Renal cortical epithelial cell (primary cell): ENCODE measurements at regions not wholly inside any gene's neighbourhood (a gene's known extent, or its start where the extent isn't known, plus 50 kb on each side); places are given as distances from the start of the nearest gene placed in this dataset.

ENCODE experiments used
- DNase-seq: peaks from one replicate; pipeline ENCODE4 v3.0.0-alpha.2; 2011; ENCODE audit warnings: low read depth

- peak; percentile 47 for DNase-seq
These were observed 1331.2 kb upstream of the GBE1 start for GRCh38 chr3:83092521-83093221.

- DNase-seq, result no peak
These were observed 1314.6 kb upstream of the GBE1 start for GRCh38 chr3:83076041-83076440.

DNA sequence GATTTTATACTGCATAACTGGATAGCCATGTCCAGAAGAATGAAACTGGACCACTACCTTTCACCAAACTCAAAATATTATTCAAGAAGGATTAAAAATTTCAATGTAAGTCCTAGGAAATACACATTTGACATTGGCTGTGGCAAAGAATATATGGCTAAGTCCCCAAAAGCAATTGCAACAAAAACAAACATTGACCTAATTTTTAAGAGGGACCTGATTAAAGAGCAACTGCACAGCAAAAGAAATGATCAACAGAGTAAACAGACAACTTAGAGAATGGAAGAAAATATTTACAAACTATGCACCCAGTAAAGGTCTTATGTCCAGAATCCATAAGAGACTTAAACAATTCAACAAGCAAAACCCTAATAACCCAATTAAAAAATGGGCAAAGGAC, 1313.0 kb upstream of the GBE1 start:
- no peak for DNase-seq

- DNase-seq, result peak; percentile 15
These were observed 1304.5 kb upstream of the GBE1 start for GRCh38 chr3:83065851-83066460.

DNA sequence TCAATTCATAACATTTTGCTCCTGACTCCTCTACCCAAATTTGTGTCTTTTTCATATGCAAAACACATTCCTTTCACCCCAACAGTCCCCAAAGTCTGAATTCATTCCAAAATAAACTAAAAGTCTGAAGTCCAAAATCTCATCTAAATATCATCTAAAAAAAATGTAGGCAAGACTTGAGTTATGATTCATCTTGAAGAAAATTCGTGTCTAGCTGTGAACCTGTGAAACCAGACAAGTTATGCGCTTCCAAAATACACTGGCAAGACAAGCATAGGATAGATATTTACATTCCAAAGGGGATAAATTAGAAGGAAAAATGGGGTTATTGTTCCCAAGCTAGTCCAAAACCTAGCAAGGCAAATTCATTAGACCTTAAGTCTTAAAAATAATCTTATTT, 1302.0 kb upstream of the GBE1 start:
- no peak for DNase-seq

DNA sequence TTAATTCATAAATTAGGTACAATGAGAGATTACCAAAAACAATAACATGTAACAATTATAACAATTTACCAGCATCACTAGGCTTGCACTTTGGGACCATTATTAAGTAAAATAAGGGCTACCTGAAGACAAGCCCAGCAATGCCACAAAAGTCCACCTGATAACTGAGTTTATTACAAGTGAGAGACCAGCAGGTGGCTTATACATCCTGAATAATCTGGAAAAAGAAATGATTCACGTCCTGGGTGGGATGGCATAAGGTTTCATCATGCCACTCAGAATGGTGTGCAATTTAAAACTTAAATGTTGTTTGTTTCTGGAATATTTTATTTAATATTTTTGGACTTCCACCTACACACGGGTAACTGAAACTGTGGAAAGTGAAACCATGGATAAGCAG, 1287.1 kb upstream of the GBE1 start:
- DNase-seq, result no peak

- peak; percentile 69 for DNase-seq
These were observed 1278.0 kb upstream of the GBE1 start for GRCh38 chr3:83039422-83039821.

DNA sequence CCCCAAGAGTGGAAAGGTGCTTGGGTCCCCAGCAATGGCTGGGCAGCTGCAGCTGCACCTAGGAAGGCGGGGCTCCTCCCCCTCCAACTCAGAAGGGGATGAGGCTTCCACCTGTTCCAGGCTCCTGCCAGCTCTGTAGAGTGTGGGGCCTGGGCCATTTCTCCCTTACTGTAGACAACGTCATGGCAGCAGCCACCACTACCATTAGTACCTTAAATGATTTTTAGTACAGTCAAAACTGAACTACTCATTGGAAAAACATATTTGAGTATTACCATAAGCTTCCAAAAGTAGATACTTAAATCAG, 1274.2 kb upstream of the GBE1 start:
- no peak for DNase-seq

- no peak for DNase-seq
These were observed 1273.6 kb upstream of the GBE1 start for GRCh38 chr3:83034806-83035703.

GRCh38 chr3:83033133-83033532, 1271.7 kb upstream of the GBE1 start:
- peak; percentile 36 for DNase-seq

- DNase-seq, result no peak
These were observed 1261.6 kb upstream of the GBE1 start for GRCh38 chr3:83023086-83023485.

- no peak for DNase-seq
These were observed 1250.0 kb upstream of the GBE1 start for GRCh38 chr3:83011481-83011880.

- DNase-seq, result no peak
These were observed 1242.5 kb upstream of the GBE1 start for GRCh38 chr3:83003917-83004316.

DNA sequence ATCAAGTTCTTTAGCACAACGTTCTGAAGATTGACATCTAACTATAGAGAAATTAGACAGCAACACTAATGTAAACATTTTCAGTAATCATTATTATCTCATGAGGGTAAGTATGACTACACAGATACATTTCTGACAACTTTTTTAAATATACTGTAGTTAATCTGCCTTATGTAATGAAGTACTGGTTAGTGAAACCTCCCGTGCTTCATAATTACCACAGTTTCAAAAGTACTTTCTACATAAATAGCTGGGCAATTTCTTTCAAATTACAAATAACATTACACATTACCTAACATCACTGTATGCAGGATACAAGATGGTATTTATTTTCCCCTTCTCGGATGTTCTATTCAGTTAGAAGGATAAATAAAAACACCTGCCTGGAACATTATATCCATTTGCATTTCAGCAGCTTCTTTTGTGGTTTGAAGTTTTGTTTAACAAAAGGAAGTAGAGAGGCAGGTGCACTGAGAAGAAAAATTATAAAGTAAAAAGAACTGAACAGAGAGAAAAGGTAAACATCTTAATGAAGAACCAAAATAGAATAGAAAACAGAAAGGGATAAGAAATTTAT, 1241.5 kb upstream of the GBE1 start:
- no peak for DNase-seq

DNA sequence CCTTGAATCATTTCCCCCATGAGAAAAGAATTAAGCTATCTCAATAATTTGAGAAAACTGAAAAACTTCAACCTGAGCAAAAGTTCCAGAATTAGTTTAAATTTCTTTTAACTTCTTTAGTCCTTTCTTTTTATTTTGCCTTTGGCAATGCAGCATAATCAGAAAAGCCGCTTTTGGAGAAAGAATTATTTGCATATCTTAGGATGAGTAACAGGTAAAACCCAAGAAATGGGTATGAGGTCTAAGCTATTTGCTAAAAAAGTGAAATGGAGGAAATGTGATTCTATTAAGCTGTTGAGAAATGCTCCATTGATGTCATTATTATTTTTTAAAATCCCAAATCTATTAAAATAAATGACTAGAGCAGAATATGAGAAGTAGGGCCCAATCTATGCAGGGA, 1238.3 kb upstream of the GBE1 start:
- DNase-seq, result no peak

GRCh38 chr3:82978368-82978767, 1216.9 kb upstream of the GBE1 start:
- DNase-seq, result no peak

DNA sequence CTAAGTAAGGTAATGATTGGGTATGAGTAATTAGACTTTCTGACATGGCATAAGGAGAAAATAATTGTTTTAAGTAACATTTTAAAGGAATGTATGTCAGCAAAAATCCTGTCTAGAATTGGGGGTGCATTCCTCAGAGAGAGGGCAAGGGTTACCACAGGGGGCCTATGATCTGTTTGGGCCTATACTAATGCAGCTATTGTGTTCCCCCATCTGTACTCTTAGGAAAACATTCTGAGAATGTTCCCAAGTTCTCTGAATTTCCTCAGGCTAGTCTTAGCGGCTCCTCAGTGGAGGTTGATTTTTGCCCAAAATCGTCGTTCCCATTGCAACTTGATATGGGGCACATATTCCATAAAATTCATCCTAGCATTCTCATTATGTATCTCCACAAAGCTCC, 1216.4 kb upstream of the GBE1 start:
- no peak for DNase-seq

DNA sequence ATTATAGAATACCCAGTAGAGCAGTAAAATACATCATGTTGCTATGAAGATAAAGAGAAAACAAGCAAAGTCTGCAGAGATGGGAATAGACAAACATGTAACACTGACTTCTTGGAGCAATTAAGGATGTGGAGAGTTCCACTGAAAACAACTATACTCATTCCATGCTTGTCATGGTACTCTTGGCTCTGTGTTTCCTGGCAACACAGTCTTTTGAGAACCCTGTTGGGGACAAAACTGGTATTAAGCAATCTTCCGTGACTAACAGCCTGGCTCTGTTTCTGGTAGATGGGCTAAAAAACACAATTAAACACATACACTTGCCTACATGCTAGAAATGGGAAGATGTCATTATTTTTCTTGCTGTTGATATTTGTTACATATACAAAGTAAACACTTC, 1212.3 kb upstream of the GBE1 start:
- peak; percentile 2 for DNase-seq

GRCh38 chr3:82960379-82960778, 1198.9 kb upstream of the GBE1 start:
- DNase-seq, result no peak

DNA sequence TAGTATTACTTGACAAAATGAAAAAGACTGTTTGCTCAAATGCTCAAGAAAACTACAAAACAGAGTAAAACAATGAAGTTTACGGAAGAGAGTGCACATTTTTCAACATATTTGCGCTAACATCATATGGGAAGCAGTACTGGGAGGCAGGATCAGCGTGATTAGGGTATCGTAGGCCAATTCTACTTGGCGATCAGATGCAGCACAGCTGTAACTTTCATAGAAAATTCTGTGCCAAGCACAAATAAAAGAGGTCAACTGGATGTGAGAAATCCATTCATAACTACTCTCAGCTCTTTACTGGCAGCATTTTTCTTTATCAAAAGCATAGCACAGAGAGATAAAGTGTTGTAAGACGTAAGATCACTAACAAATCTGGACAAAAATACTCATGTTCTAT, 1196.3 kb upstream of the GBE1 start:
- DNase-seq, result no peak

- DNase-seq, result no peak
These were observed 1195.6 kb upstream of the GBE1 start for GRCh38 chr3:82957079-82957478.

- DNase-seq, result no peak
These were observed 1193.0 kb upstream of the GBE1 start for GRCh38 chr3:82954486-82954885.

GRCh38 chr3:82942041-82942440, 1180.6 kb upstream of the GBE1 start:
- no peak for DNase-seq
